ENCODE measurements at regions not wholly inside any gene's neighbourhood (a gene's known extent, or its start where the extent isn't known, plus 50 kb on each side); places are given as distances from the start of the nearest gene placed in this dataset.

GRCh38 chr4:140315019-140315418, 58.4 kb upstream of the SCOC start:
- H3K4me3 ChIP-seq (replicated peaks in 1 of 4; ENCODE audit: control extremely low read depth in 1 of 4, insufficient read depth in 1 of 4, low read depth in 3 of 4, low read length in 4 of 4) = no peak overlapping the region
- no peaks in the 10 kb centered on the region for H3K79me2 ChIP-seq (ENCODE audit: control insufficient read depth, insufficient read depth, low read length)
- peaks cover 1% of the 10 kb centered on the region for H3K4me1 ChIP-seq (ENCODE audit: control insufficient read depth, extremely low read depth, insufficient read depth, low read length)
- DNase-seq (ENCODE audit: low read depth in 2 of 2) = peak in 1 of 2 donors; percentile 36
- TF ChIP-seq EZH2 (IDR thresholded peaks at IDR 0.05; ENCODE audit: low read length, missing control alignments) = no peak
- no peak for TF ChIP-seq CTCF (conservative IDR thresholded peaks at IDR 0.05 in 1 of 2, IDR thresholded peaks at IDR 0.05 in 1 of 2; ENCODE audit: low read depth in 1 of 2, low read length in 2 of 2)
- no peak overlapping the region for H3K9ac ChIP-seq (ENCODE audit: insufficient read depth, low read length)
- H3K27ac ChIP-seq (ENCODE audit: insufficient read depth, low read length) = no peak overlapping the region
- no peaks in the 10 kb centered on the region for H3K36me3 ChIP-seq (ENCODE audit: control insufficient read depth, insufficient read depth, low read length)
- no peaks in the 10 kb centered on the region for H3K27me3 ChIP-seq (ENCODE audit: control insufficient read depth, insufficient read depth, low read length)
- no peaks in the 10 kb centered on the region for H4K20me1 ChIP-seq (ENCODE audit: control insufficient read depth, extremely low read depth, insufficient read depth, low read length)
- no peaks in the 10 kb centered on the region for H3K9me3 ChIP-seq (ENCODE audit: control insufficient read depth, insufficient read depth, low read depth, low read length)
- no peak overlapping the region for H2AFZ ChIP-seq (ENCODE audit: low read length)
- no peak overlapping the region for H3K4me2 ChIP-seq (ENCODE audit: extremely low read depth, insufficient read depth, low read length)

DNA sequence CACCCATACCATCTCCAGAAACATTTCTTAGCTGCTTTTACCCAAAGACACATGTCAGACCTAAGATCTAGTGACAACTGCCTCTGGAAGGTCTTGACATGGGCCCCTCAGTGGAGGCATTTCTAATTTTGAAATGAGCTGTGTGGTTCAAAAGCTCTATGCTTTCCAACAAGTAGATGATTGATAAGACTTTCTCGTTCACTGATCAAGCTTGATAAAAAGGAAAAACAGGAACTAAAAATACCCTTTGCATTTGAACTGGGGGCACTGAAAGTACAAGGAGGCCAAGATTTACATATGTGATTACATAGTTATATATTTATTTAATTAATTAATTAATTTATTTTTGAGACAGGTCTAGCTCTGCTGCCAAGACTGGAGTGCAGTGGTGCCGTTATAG, 61.3 kb upstream of the SCOC start:
- H3K27me3 ChIP-seq (ENCODE audit: control insufficient read depth, insufficient read depth, low read length) = no peaks in the 10 kb centered on the region
- H4K20me1 ChIP-seq (ENCODE audit: control insufficient read depth, extremely low read depth, insufficient read depth, low read length) = no peaks in the 10 kb centered on the region
- no peak for DNase-seq (ENCODE audit: low read depth in 2 of 2)
- no peak overlapping the region for H3K4me2 ChIP-seq (ENCODE audit: extremely low read depth, insufficient read depth, low read length)
- peaks cover 17% of the 10 kb centered on the region for H3K4me1 ChIP-seq (ENCODE audit: control insufficient read depth, extremely low read depth, insufficient read depth, low read length)
- no peaks in the 10 kb centered on the region for H3K9me3 ChIP-seq (ENCODE audit: control insufficient read depth, insufficient read depth, low read depth, low read length)
- no peaks in the 10 kb centered on the region for H3K36me3 ChIP-seq (ENCODE audit: control insufficient read depth, insufficient read depth, low read length)
- H3K4me3 ChIP-seq (replicated peaks in 1 of 4; ENCODE audit: control extremely low read depth in 1 of 4, insufficient read depth in 1 of 4, low read depth in 3 of 4, low read length in 4 of 4) = no peak overlapping the region
- H3K79me2 ChIP-seq (ENCODE audit: control insufficient read depth, insufficient read depth, low read length) = no peaks in the 10 kb centered on the region
- H3K9ac ChIP-seq (ENCODE audit: insufficient read depth, low read length) = no peak overlapping the region
- TF ChIP-seq CTCF (conservative IDR thresholded peaks at IDR 0.05 in 1 of 2, IDR thresholded peaks at IDR 0.05 in 1 of 2; ENCODE audit: low read depth in 1 of 2, low read length in 2 of 2) = no peak
- no peak for TF ChIP-seq EZH2 (IDR thresholded peaks at IDR 0.05; ENCODE audit: low read length, missing control alignments)
- H2AFZ ChIP-seq (ENCODE audit: low read length) = no peak overlapping the region
- no peak overlapping the region for H3K27ac ChIP-seq (ENCODE audit: insufficient read depth, low read length)

GRCh38 chr4:140311257-140311835, 62.1 kb upstream of the SCOC start:
- Histone ChIP-seq H3K9ac (ENCODE audit: insufficient read depth, low read length) (no peak overlapping the region), H3K4me1 (ENCODE audit: control insufficient read depth, extremely low read depth, insufficient read depth, low read length) (peaks cover 17% of the 10 kb centered on the region), H3K27me3 (ENCODE audit: control insufficient read depth, insufficient read depth, low read length) (no peaks in the 10 kb centered on the region), H4K20me1 (ENCODE audit: control insufficient read depth, extremely low read depth, insufficient read depth, low read length) (no peaks in the 10 kb centered on the region), H3K4me2 (ENCODE audit: extremely low read depth, insufficient read depth, low read length) (no peak overlapping the region), H2AFZ (ENCODE audit: low read length) (no peak overlapping the region), H3K9me3 (ENCODE audit: control insufficient read depth, insufficient read depth, low read depth, low read length) (no peaks in the 10 kb centered on the region), H3K36me3 (ENCODE audit: control insufficient read depth, insufficient read depth, low read length) (no peaks in the 10 kb centered on the region), H3K27ac (ENCODE audit: insufficient read depth, low read length) (no peak overlapping the region), H3K79me2 (ENCODE audit: control insufficient read depth, insufficient read depth, low read length) (no peaks in the 10 kb centered on the region), H3K4me3 (replicated peaks in 1 of 4; ENCODE audit: control extremely low read depth in 1 of 4, insufficient read depth in 1 of 4, low read depth in 3 of 4, low read length in 4 of 4) (no peak overlapping the region)
- peak in 1 of 2 donors; percentile 32 for DNase-seq (ENCODE audit: low read depth in 2 of 2)
- TF ChIP-seq CTCF (conservative IDR thresholded peaks at IDR 0.05 in 1 of 2, IDR thresholded peaks at IDR 0.05 in 1 of 2; ENCODE audit: low read depth in 1 of 2, low read length in 2 of 2) = no peak
- no peak for TF ChIP-seq EZH2 (IDR thresholded peaks at IDR 0.05; ENCODE audit: low read length, missing control alignments)

Measured in fibroblast of lung (primary cell).